ENCODE measurements at regions not wholly inside any gene's neighbourhood (a gene's known extent, or its start where the extent isn't known, plus 50 kb on each side); places are given as distances from the start of the nearest gene placed in this dataset.
"Not testable (repeated sequence)": the region's sequence is repeated elsewhere in the genome, so short reads cannot be mapped to it uniquely, and the experiment has no call there.

- DNase-seq, result not testable (repeated sequence)
Measured at GRCh38 chr2:87360927-87361326, 339.3 kb upstream of the PLGLB1 start.

DNA sequence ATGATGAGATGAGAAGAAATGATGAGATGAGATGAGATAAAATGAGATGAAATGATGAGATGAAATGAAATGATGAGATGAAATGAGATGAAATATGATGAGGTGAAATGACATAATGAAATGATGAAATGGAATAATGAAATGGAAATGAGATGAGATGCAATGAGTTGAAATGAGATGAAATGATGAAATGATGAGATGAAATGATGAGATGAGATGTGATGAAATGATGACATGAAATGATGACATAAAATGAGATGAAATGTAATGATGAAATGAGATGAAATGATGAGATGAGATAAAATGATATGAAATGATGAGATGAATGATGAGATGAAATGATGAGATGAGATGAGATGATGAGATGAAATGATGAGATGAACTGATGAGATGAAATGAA lies 340.2 kb upstream of the PLGLB1 start:
- DNase-seq, result not testable (repeated sequence)

DNA sequence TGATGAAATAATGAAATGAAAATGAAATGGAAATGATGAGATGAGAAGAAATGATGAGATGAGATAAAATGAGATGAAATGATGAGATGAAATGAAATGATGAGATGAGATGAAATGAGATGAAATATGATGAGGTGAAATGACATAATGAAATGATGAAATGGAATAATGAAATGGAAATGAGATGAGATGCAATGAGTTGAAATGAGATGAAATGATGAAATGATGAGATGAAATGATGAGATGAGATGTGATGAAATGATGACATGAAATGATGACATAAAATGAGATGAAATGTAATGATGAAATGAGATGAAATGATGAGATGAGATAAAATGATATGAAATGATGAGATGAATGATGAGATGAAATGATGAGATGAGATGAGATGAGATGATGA lies 342.7 kb upstream of the PLGLB1 start:
- not testable (repeated sequence) for DNase-seq

DNA sequence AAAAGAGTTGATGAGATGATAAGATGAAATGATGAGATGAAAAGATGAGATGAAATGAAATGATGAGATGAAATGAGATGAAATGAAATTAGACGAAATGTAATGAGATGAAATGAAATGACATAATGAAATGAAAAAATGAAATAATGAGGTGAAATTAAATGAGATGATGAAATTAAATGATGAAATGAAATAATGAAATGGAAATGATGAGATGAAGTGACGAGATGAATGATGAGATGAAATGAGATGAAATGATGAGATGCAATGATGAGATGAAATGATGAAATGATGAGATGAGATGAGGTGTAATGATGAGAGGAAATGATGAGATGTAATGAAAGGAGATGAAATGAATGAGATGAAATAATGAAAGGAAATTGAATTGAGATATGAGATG lies 343.4 kb upstream of the PLGLB1 start:
- DNase-seq, result not testable (repeated sequence)

DNA sequence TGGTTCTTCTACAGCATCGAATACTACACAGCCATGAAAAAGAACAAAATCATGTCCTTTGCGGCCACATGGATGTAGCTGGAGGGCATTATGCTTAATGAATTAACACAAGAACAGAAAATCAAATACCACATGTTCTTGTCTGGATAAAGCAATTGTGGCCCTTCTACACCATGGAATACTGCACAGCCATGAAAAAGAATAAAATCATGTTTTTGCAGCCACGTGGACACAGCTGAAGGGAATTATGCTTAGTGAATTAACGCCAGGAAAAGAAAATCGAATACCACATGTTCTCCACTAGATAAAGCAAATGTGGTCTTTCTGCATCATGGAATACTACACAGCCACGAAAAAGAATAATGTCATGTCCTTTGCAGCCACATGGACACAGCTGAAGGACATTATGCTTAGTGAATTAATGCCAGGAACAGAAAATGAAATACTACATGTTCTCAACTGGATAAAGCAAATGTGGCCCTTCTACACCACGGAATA lies 361.8 kb upstream of the PLGLB2 start:
- DNase-seq, result not testable (repeated sequence)

- not testable (repeated sequence) for DNase-seq
Measured at GRCh38 chr2:87395784-87396183, 352.1 kb upstream of the PLGLB2 start.

DNA sequence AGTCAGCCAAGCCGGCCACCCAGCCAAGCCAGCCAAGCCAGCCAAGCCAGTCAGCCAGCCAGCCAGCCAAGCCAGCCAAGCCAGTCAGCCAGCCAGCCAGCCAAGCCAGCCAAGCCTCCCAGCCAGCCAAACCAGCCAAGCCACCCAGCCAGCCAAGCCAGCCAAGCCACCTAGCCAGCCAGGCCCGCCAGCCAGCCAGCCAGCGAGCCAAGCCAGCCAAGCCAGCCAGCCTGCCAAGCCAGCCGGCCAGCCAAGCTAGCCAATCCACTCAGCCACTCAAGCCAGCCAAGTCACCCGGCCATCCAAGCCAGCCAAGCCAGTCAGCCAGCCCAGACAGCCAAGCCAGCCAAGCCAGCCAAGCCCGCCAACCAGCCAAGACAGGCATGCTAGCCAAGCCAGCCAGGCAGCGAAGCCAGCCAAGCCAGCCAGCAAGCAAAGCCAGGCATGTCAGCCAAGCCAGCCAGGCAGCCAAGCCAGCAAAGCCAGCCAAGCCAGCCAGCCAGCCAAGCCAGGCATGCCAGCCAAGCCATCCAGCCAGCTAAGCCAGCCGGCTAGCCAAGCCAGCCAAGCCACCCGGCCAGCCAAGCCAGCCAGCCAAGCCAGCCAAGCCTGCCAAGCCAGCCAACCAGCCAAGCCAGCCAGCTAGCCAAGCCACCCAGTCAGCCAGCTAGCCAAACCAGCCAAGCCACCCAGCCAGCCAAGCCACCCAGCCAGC lies 351.2 kb upstream of the PLGLB2 start:
- DNase-seq, result not testable (repeated sequence)

DNA sequence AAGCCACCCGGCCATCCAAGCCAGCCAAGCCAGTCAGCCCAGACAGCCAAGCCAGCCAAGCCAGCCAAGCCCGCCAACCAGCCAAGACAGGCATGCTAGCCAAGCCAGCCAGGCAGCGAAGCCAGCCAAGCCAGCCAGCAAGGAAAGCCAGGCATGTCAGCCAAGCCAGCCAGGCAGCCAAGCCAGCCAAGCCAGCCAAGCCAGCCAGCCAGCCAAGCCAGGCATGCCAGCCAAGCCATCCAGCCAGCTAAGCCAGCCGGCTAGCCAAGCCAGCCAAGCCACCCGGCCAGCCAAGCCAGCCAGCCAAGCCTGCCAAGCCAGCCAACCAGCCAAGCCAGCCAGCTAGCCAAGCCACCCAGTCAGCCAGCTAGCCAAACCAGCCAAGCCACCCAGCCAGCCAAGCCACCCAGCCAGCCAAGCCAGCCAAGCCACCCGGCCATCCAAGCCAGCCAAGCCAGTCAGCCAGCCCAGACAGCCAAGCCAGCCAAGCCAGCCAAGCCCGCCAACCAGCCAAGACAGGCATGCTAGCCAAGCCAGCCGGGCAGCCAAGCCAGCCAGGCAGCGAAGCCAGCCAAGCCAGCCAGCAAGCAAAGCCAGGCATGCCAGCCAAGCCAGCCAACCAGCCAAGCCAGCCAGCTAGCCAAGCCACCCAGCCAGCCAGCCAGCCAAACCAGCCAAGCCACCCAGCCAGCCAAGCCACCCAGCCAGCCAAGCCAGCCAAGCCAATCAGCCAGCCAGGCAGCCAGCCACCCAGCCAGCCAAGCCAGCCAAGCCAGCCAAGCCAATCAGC lies 350.4 kb upstream of the PLGLB2 start:
- not testable (repeated sequence) for DNase-seq

DNA sequence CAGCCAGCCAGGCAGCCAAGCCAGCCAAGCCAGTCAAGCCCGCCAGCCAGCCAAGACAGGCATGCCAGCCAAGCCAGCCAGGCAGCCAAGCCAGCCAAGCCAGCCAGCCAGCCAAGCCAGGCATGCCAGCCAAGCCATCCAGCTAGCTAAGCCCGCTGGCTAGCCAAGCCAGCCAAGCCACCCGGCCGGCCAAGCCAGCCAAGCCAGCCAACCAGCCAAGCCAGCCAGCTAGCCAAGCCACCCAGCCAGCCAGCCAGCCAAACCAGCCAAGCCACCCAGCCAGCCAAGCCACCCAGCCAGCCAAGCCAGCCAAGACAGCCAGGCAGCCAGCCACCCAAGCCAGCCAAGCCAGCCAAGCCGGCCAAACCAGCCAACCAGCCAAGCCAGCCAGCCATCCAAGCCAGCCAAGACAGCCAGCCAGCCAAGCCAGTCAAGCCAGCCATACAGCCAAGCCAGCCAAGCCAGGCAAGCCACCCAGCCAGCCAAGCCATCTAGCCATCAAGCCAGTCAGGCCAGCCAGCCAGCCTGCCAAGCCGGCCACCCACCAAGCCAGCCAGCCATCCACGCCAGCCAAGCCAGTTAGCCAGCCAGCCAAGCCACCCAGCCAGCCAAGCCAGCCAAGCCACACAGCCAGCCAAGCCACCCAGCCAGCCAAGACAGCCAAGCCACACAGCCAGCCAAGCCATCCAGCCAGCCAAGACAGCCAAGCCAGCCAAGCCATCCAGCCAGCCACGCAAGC lies 349.2 kb upstream of the PLGLB2 start:
- DNase-seq, result not testable (repeated sequence)

DNA sequence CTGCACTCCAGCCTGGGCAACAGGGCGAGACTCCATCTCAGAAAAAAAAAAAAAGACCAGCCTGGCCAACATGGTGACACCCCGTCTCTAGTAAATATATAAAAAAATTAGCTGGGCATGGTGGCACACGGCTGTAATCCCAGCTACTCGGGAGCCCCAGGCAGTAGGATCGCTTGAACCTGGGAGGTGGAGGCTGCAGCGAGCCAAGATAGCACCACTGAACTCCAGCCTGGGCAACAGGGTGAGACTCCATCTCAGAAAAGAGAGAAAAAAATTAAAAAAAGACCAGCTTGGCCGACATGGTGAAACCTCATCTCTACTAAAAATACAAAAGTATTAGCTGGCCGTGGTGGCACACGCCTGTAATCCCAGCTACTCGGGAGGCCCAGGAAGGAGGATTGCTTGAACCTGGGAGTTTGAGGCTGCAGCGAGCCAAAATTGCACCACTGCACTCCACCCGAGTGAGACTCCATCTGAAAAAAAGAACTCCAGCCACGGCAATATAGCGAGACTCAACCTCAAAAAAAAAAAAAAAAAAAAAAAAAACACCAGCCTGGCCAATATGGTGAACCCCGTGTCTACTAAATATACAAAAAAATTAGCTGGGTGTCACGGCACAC lies 346.1 kb upstream of the PLGLB2 start:
- DNase-seq, result no peak

DNA sequence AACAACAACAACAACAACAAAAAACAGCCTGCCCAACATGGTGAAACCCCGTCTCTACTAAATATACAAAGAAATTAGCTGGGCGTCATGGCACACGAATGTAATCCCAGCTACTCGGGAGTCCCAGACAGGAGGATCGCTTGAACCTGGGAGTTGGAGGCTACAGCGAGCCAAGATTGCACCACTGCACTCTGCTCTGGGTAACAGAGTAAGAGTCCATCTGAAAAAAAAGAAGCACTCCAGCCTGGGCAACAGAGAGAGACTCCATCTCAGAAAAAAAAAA lies 344.1 kb upstream of the PLGLB2 start:
- no peak for DNase-seq

DNA sequence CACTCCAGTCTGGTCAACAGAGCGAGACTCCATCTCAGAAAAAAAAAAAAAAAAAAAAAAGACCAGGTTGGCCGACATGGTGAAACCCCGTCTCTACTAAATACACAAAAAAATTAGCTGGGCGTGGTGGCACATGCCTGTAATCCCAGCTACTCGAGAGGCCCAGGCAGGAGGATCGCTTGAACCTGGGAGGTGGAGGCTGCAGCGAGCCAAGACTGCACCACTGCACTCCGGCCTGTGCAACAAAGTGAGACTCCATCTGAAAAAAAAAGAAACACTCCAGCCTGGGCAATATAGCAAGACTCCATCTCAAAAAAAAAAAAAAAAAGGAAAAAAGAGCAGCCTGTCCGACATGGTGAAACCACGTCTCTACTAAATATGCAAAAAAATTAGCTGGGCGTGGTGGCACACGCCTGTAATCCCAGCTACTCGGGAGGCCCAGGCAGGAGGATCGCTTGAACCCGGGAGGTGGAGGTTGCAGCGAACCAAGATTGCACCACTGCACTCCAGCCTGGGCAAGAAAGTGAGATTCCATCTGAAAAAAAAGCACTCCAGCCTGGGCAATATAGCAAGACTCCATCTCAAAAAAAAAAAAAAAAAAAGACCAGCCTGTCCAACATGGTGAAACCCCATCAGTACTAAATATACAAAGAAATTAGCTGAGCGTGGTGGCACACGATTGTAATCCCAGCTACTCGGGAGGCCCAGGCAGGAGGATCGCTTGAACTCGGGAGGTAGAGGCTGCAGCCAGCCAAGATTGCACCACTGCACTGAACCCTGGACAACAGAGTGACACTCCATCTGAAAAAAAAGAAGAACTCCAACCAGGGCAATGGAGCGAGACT lies 343.3 kb upstream of the PLGLB2 start:
- DNase-seq, result not testable (repeated sequence)

- not testable (repeated sequence) for DNase-seq
Measured at GRCh38 chr2:87405531-87406216, 342.2 kb upstream of the PLGLB2 start.

GRCh38 chr2:87406406-87407175 lies 341.3 kb upstream of the PLGLB2 start:
- not testable (repeated sequence) for DNase-seq

DNA sequence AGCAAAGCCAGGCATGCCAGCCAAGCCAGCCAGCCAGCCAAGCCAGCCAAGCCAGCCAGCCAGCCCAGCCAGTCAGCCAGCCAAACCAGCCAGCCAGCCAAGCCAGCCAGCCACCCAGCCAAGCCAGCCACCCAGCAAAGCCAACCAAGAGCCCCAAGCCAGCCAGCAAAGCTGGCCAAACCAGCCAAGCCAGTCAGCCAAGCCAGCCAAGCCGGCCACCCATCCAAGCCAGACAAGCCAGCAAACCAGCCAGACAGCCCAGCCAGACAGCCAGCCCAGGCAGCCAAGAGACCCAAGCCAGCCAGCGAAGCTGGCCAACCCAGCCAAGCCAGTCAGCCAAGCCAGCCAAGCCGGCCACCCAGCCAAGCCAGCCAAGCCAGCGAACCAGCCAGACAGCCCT lies 338.3 kb upstream of the PLGLB2 start:
- not testable (repeated sequence) for DNase-seq

DNA sequence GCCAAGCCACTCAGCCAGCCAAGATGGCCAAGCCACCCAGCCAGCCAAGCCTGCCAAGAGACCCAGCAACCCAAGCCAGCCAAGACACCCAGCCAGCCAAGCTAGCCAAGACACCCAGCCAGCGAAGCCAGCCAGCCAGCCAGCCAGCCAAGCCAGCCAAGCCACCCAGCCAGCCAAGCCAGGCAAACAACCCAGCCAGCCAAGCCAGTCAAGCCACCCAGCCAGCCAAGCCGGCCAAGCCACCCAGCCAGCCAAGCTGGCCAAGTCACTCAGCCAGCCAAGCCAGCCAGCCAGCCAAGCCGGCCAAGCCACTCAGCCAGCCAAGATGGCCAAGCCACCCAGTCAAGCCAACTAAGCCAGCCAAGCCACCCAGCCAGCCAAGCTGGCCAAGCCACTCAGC lies 337.5 kb upstream of the PLGLB2 start:
- DNase-seq, result not testable (repeated sequence)

- DNase-seq, result not testable (repeated sequence)
Measured at GRCh38 chr2:87412036-87412820, 335.7 kb upstream of the PLGLB2 start.

- not testable (repeated sequence) for DNase-seq
Measured at GRCh38 chr2:87414331-87414730, 333.6 kb upstream of the PLGLB2 start.

GRCh38 chr2:87414795-87415570 lies 332.9 kb upstream of the PLGLB2 start:
- DNase-seq, result not testable (repeated sequence)
